ENCODE measurements at regions not wholly inside any gene's neighbourhood (a gene's known extent, or its start where the extent isn't known, plus 50 kb on each side); places are given as distances from the start of the nearest gene placed in this dataset.

DNA sequence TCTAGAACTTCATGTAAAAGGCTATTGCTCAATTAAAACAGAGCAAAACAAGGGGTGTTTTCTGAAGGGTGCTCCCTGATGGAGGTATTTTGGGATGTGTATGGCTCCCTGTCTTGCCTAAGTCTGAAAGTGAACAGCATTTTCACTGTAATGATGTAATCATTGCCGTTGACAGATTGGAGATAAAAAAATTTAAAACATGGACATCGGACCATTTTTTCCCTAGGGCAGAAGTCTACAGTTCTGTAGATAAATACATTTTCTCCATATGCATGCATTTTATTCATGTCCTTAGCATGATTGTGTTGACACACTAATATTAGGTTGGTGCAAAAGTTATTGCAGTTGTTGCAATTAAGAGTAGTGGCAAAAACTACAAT, 85.1 kb upstream of the ATXN1 start (continued):
- TF ChIP-seq, protein P1, sequence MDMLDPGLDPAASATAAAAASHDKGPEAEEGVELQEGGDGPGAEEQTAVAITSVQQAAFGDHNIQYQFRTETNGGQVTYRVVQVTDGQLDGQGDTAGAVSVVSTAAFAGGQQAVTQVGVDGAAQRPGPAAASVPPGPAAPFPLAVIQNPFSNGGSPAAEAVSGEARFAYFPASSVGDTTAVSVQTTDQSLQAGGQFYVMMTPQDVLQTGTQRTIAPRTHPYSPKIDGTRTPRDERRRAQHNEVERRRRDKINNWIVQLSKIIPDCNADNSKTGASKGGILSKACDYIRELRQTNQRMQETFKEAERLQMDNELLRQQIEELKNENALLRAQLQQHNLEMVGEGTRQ (IDR thresholded peaks at IDR 0.05; ENCODE audit: low read depth, low read length), result no peak
- no peak for TF ChIP-seq RFX5 (IDR thresholded peaks at IDR 0.05; ENCODE audit: low read depth, low read length)
- TF ChIP-seq POLR2A (IDR thresholded peaks at IDR 0.05; ENCODE audit: low read depth, low read length), result no peak
- TF ChIP-seq MAFK (IDR thresholded peaks at IDR 0.05; ENCODE audit: low read depth, low read length), result no peak
- no peak for TF ChIP-seq CEBPB (IDR thresholded peaks at IDR 0.05; ENCODE audit: low read depth, low read length)
- no peak for TF ChIP-seq CHD1 (IDR thresholded peaks at IDR 0.05; ENCODE audit: low read depth, low read length)

- no peaks in the 10 kb centered on the region for H3K9me3 ChIP-seq (ENCODE audit: control insufficient read depth, insufficient read depth, low read length)
- ChIA-PET POLR2A (ENCODE audit: unreplicated experiment) (no interaction called here), CTCF (no interaction called here)
- H2BK15ac ChIP-seq (ENCODE audit: low read depth, low read length), result no peak overlapping the region
- H4K91ac ChIP-seq (ENCODE audit: insufficient read depth, low read depth, low read length), result no peak overlapping the region
- no peak overlapping the region for H3K4me3 ChIP-seq (ENCODE audit: insufficient read depth, low read depth, low read length)
- H3K4me2 ChIP-seq (ENCODE audit: low read depth, low read length), result no peak overlapping the region
- H3K56ac ChIP-seq (ENCODE audit: extremely low read depth, insufficient read depth, low read length), result no peak overlapping the region
- H3K79me1 ChIP-seq (ENCODE audit: low read depth in 1 of 2, low read length in 2 of 2), result no peaks in the 10 kb centered on the region
- H2BK20ac ChIP-seq (ENCODE audit: low read depth, low read length), result no peak overlapping the region
- no TSS peak for BruUV-seq (replicated peaks)
- no peaks in the 10 kb centered on the region for H3K4me1 ChIP-seq (ENCODE audit: control insufficient read depth, insufficient read depth, low read length)
- H2AK5ac ChIP-seq (ENCODE audit: low read depth, low read length), result no peak overlapping the region
- H3K27ac ChIP-seq (ENCODE audit: insufficient read depth, low read length), result no peak overlapping the region
- WGBS, 2 experiments (ENCODE audit: extremely low coverage in 2 of 2, insufficient read length in 1 of 2), result 75% methylated on average over 4 of the region's 5 CpGs; no CpG with 5 or more reads in 1 of the 2 experiments
- H2AFZ ChIP-seq (replicated peaks; ENCODE audit: low read length, poor library complexity), result no peak overlapping the region
- H3K9me1 ChIP-seq (ENCODE audit: insufficient read depth, low read length), result peaks cover 2% of the 10 kb centered on the region; the same call in 1 of the 2 replicates
- no peak overlapping the region for H4K8ac ChIP-seq (ENCODE audit: low read depth in 2 of 2, low read length in 2 of 2)
- no peak overlapping the region for H2BK5ac ChIP-seq (ENCODE audit: low read depth, low read length, poor library complexity, severe bottlenecking)
- H3K27me3 ChIP-seq (ENCODE audit: control insufficient read depth, insufficient read depth, low read length), result no peaks in the 10 kb centered on the region
- 0 out of 2 replicates have a peak overlapping the region, but pooled peaks have one; percentile 8 for H3K18ac ChIP-seq (ENCODE audit: low read depth, low read length)
- intact Hi-C loops (cut with micrococcal nuclease) (loop anchor here (10.0 kb wide), 1 partner anchor 121 kb away; no protein-coding TSS in a partner anchor), dilution Hi-C loops (cut with HindIII; ENCODE audit: low sequenced_read_pairs, unreplicated experiment) (no loop called here), in situ Hi-C loops (cut with MboI; ENCODE audit: low sequenced_read_pairs) (no loop called here)
- DNase-seq (no peak), ATAC-seq (ENCODE audit: low read depth) (no peak)
- H3K14ac ChIP-seq (replicated peaks; ENCODE audit: low read depth, low read length), result no peak overlapping the region
- no peak overlapping the region for H3K4ac ChIP-seq (ENCODE audit: low read depth, low read length)
- H3K36me3 ChIP-seq (ENCODE audit: control insufficient read depth, insufficient read depth, low read length), result no peaks in the 10 kb centered on the region
- H2AK9ac ChIP-seq (replicated peaks; ENCODE audit: low read depth, low read length, poor library complexity), result no peak overlapping the region
- TF ChIP-seq POLR2A (IDR thresholded peaks at IDR 0.05; ENCODE audit: low read depth, low read length), result no peak
- no peak overlapping the region for H2BK120ac ChIP-seq (ENCODE audit: low read depth, low read length)
- H3K9ac ChIP-seq (ENCODE audit: low read depth, low read length), result no peak overlapping the region
- no peak overlapping the region for H4K5ac ChIP-seq (ENCODE audit: low read depth, low read length)
- H3K23ac ChIP-seq (ENCODE audit: low read depth, low read length), result no peak overlapping the region
- H4K20me1 ChIP-seq (ENCODE audit: insufficient read depth, low read length), result no peaks in the 10 kb centered on the region
Measured at GRCh38 chr6:16844183-16844582, 82.9 kb upstream of the ATXN1 start.
